HTR-8/SVneo (cell line): ENCODE measurements at regions not wholly inside any gene's neighbourhood (a gene's known extent, or its start where the extent isn't known, plus 50 kb on each side); places are given as distances from the start of the nearest gene placed in this dataset.

Experiments used
- DNase-seq: peaks from one replicate; pipeline ENCODE4 v3.0.0; 2011; ENCODE audit warnings: low spot score, mixed read lengths; ENCODE audit not compliant: insufficient read length
- FAIRE-seq: peaks from 2 replicates; lab custom pipeline; 2011; peaks lifted over from hg19 to GRCh38; lab: Jason Lieb, UNC

DNA sequence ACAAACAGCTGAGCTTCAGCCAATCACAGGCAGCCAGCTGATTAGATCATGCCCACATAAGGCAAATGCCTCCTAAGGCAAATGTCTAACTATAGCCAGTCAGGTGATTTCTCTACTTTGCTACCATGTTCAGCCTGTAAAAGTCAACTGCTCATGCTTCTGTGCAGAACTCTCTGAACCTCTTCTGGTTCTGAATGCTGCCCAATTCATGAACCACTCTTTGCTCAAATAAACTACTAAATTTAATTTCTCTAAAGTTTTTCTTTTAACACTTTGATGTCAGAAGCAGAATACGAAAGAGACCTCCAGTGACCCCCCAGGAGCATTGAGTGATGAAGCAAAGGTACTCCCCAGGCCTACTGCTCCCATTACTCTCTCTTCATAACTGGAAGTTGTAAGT, 240.7 kb upstream of the IPO5 start:
- DNase-seq (no peak), FAIRE-seq (no peak)

DNA sequence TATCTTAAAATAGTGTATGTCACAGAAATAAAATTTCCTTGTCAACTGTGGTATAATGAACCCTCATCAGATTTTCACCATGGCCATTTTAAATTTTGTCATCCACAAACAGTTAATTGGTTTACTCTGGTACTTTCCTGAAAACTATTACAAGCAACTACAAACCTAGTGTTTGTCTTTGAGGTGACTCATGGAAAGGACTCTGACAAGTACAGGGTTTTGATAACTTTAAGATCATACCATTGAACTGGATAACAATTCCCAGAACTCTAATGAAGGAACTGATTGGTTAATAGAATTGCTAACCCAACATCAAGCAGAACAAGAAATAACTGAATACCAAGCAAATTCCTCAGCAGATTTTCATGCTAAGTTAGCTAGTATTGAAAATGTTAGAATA, 237.7 kb upstream of the IPO5 start:
- DNase-seq (no peak), FAIRE-seq (no peak)

DNA sequence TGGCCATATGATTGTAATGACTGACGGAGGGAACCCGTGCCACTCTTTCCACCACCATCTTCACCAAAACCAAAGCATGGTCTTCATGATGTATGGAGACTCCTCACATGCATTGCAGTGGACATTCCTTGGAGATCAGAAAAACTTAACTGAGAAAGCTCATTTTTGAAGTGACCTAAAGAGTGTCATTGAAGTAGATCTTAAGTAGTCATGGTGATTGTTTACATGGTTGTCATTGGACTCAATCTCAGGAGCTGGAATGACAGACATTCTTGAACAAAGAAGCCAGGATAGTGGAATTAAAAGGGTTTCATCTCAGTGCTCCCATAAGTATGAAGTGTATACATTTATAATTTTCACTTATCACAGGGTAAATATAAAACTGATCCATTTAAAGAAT, 236.7 kb upstream of the IPO5 start:
- FAIRE-seq (no peak), DNase-seq (no peak)

DNA sequence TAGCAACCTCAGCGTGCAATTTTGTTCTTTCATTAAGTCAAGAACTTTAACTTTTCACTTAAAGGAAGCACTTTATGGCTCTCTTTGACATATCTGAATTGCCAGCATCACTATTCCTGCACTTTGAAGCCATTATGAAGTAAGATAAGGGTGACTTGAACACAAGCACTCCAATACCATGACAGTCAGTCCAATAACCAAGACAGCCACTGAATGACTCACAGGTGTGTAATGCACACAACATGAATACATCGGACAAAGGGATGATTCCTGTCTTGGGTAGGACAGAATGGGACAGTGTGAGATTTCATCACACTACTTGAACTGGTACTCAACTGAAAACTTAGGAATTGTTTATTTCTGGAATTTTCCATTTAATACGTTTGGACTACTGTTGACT, 233.7 kb upstream of the IPO5 start:
- FAIRE-seq (no peak), DNase-seq (no peak)

DNA sequence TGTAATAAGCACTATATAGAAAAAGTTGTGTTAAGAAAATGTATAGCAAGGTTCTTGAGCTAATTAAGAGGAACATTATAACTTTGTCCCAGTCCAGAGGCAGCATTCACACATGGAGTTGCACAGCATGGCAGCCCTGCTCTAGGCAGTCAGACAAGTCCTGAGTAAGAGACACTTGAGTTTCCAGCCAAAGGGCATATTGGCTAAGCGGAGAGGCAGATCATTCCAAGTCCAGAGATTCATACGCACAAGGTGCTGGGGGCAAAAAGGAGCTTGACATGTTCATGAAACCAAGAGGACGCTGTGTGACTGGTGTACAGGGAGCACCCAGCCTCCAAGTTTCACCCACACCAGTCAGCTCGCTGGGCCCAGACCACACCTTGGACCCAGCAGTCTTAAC, 232.6 kb upstream of the IPO5 start:
- FAIRE-seq (no peak), DNase-seq (no peak)

DNA sequence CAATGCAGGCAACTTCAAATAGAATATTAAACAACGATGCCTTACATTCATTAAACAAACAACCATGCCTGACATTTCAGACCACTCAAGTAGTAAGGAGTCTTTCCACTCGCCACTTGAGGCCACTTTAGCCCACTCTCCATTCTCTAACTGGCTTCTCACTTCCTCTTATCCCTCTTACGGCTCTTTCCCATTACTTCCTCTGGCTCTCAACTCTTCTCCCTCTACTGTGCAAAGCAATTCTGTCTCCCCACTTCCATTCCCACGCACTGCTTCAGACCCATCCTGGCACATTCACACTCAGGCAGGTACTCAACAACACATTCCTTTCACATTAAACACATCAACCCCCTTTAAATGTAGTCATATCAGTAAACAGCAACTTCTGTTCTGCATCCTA, 229.8 kb upstream of the IPO5 start:
- FAIRE-seq = no peak
- DNase-seq = no peak

DNA sequence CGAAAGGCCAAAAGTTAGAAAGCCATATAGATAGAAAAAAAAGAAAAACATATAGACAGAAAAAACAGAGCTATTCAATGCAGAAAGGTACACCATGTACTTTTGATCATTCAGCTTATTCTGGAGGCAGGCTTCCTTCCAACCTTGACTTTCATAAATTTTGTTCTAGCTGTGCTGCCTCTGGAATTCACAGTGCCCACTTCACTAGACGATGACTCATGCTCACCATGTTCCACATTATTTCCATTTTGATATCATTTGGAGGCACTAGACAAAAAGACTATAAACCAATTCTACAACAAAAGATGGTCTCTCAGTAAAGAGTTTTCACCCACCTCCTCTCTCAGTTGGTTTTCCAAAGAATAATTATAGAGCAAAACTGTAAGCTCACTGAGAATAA, 229.0 kb upstream of the IPO5 start:
- DNase-seq = no peak
- no peak for FAIRE-seq

DNA sequence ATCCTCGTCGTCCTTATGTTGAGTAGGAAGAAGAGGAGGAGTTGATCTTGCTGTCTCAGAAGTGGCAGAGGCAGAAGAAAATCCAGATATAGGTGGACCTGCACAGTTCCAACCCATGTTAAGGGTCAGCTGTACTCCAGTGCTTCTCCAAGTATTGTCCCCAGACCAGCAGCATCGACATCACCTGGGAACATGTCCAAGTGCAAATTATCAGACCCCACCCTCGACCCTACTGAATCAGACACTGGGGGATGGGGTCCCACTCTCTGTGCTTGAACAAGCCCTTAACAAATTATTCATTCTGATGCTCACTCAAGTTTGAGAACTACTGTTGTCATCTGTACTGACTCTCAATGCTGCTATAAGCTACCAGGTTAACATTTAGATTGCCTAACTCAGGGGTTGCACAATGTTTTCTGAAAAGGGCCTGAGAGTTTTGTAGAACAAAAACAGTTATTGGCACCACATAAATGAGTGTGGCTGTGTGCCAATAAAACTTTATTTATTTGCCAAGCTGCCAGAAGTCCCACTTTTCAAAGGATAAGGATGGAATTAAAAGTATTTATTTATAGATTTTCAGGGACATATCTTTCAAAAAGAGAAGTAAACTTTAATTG, 226.7 kb upstream of the IPO5 start:
- no peak for DNase-seq
- no peak for FAIRE-seq

DNA sequence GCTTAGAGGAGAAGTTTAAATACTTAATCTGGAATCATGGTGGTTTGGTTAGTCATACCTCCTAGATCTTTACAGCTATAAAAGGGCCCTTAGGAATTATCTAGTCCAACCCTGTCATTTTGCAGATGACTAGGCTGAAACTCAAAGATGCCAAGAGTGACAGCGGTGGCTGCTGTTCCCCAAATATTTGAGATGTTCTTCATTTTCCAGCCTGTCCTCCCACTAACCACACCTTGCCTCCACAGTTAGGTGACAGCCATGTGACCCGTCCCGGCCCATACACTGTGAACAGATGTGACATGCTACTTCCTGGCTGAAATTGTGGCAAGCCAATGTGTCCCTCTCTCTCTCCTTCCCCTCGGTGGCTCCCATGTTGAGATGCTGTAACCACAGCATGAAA, 225.5 kb upstream of the IPO5 start:
- FAIRE-seq = no peak
- no peak for DNase-seq

DNA sequence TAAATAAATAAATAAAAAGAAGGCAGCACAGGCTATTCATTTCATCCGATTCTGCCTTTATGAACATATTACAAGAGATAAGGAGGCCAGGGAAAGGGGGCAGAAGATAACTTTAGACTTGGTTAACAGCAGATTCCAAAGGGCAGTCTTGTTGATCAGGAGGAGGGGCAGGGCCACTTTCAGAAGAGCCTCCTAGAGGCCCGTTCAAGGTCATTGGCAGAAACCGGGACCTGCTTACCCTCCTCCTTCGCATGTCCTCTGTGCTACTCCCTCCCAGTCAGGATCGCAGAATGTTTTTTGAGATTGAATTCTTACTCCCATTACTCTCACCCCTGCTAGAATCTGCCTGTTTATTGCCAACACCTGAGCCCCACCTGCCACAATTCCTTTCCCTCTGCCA, 217.0 kb upstream of the IPO5 start:
- no peak for FAIRE-seq
- DNase-seq = no peak

DNA sequence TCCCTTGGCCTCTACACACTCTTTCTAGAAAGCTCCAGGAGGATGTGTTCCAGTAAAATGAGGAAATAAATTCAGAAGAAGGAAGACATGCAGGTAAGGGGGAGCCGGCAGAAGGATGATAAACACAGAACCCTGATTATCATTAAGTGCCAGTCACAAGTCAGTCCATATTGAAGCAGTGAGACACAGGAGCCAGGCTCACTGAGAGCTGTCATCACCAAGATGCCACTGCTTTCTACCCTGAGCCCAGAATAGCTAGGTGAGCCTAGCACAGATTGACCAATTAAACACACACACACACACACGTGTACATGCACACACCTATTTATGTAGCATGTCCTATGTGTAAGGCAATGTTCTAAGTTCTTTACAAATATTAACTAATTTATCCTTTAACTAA, 211.4 kb upstream of the IPO5 start:
- no peak for FAIRE-seq
- DNase-seq = no peak

DNA sequence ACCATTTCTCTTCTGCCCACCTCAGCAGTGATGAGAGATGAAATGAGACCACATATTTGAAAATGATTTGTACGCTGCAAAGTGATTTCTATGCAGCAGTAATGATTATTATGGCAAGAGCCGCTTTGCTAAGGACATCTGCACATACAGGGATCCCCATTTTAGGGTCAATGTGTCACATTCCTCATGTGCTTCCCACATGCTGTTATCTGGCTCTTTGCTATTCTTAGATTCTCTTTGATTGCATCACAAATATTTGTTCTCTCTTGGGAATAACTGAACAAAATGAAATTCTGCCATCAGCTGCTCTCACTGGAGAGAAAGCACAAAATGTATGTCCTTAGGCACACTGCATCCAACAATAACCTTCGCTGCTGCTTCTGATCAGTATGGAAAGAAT, 209.5 kb upstream of the IPO5 start:
- DNase-seq = no peak
- FAIRE-seq = no peak

DNA sequence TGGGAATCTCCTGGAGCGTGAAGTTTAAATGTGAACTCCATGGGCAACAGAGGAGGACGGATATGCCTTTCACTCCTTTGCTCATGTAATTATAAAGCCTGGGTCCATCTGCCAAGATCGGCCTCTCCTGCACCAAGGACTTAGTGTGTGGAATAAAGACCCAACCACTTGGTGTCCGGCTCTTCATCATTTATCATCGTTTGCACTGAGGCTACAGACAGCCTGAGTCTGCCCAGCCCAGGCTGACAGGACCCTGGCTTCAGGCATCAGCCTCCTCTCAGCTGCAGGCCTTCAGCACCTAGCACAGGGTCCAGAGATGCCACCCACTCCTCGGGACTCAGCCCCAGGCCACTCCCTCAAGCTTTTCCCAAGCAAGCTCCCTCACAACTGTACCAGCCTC, 206.8 kb upstream of the IPO5 start:
- FAIRE-seq = no peak

DNA sequence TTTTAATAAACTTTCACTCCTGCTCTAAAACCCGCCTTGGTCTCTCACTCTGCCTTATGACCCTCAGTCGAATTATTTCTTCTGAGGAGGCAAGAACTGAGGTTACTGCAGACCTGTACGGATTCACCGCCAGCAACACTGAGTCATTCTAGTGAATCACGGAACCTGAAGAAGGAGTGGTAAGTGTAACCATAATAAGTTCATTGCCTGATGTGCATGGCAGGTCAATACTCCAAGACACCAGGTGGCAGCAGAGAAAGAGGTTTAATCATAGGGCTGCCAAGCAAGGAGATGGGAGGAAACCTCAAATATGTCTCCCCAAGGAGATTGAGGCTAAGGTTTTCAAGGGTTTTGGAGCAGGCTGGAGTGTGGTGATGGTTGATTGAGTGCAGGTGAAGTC, 204.3 kb upstream of the IPO5 start:
- FAIRE-seq (no peak), DNase-seq (no peak)

More for the DNA sequence above, 206.8 kb upstream of the IPO5 start:
- DNase-seq = no peak

DNA sequence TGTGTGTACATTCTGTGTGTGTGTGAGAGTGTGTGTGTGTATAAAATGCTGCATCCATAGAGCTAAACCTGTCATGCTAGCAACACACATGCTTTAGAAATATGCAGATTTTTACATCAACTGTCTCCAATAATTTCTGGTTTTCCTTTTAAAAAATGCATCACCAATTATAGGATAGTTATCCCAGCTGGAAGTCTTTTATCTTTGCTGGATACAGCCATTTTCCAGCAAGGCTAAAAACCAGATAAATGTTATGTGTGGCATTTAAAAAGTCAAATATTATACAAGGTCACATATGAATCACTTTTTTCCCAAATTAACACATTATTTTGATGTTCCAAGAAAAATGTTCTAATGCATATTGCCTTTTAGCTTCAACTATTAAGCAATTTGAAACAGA, 202.0 kb upstream of the IPO5 start:
- DNase-seq (no peak), FAIRE-seq (no peak)

DNA sequence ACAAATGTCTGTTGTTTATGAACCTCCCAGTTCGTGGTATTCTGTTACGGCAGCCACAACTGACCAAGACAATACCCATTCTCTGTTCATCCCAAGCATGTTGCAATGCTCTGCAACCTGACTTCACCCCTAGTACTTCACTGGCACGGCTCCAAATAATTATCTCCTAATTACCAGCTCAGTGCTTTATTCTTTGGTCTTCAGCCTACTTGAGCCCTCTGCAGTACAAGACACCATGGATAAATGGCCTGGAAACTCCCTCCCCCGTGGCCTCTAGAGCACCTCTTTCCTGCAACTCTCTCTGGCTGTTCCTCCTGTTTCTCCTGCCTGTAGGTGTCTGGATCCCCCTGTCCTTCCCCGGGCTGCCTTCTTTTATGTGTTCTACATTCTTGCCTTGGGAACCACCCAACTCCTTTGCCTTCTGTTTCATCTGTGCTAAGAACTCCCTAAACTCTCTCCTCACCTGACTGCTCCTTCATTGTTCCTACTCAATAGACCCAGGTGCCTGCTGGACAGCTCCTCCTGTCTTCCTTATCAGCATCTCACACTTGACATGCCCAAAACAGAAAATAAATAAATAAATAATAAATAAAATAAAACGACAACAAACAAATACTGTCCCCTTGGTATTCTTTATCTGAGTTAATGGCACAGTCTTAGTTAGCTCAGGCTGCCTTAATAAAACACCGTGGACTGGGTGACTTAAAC, 200.4 kb upstream of the IPO5 start:
- FAIRE-seq = no peak
- DNase-seq = no peak

DNA sequence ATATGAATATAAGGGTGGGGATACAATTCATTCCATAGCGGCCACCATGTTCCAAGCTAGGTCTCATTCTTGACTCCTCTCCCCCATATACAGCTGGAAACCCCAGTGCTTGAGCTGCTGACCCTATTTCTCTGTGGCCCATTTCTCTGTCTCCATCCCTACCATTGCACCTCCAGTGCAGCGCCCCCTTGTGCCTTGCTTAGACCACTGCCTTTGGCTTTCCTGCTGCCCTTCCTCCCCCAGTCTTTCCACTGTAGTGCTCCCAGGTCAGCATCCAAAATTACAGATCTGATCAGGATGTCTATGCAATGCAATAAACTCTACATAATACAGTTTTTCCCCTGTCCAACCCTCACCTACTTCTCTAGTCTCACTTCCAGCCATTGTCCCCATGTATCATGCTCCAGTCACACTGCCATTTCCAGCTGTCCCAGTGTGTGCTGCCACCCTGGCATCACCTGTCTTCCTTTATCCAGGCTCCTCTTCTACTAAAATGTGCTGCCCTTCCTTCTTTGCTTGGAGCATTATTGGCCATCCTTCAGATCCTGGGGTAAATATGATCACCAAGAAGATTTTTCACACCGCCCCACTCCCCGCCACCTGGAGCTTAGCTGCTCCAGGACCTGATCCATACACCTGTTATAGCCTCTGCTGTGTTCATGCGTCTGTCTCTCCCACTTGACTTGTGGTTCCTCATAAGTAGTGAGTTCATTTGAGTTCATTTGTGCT, 199.4 kb upstream of the IPO5 start:
- no peak for FAIRE-seq

DNA sequence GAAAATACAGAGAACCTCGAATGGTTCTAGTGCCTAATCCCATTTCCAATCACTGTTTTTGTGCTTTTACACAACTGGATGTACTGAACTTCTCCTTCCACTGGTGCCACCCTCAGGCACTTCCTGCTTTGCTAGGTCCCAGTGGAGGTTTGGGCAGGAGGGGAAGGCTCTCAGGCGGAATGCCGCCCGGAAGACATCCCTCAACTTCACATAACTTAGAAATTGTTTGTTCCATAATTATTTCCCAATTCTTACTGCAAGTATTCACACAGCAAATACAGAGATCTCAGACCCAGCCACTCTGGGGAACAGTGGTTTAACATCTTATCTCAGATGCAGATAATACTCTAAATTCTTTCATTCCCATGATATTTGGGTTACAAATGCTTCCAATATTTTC, 195.7 kb upstream of the IPO5 start:
- FAIRE-seq = no peak
- DNase-seq = no peak

More for the DNA sequence above, 199.4 kb upstream of the IPO5 start:
- no peak for DNase-seq

DNA sequence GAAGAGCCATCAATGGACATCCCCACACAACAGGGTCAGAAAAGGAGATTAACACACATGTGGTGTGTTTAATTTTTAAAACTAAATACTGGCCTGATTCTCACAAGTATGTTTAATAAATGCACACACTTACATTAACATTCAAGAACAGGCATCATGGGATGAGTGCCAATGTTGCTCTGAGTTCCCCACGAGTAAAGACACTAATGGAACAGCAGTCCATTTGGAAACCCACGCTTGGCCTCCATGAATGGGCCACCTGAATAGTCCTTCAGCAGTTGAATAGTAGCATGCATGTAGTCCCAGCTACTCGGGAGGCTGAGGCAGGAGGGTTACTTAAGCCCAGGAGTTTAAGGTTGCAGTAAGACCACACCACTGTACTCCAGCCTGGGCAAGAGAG, 195.2 kb upstream of the IPO5 start:
- FAIRE-seq (no peak), DNase-seq (no peak)

DNA sequence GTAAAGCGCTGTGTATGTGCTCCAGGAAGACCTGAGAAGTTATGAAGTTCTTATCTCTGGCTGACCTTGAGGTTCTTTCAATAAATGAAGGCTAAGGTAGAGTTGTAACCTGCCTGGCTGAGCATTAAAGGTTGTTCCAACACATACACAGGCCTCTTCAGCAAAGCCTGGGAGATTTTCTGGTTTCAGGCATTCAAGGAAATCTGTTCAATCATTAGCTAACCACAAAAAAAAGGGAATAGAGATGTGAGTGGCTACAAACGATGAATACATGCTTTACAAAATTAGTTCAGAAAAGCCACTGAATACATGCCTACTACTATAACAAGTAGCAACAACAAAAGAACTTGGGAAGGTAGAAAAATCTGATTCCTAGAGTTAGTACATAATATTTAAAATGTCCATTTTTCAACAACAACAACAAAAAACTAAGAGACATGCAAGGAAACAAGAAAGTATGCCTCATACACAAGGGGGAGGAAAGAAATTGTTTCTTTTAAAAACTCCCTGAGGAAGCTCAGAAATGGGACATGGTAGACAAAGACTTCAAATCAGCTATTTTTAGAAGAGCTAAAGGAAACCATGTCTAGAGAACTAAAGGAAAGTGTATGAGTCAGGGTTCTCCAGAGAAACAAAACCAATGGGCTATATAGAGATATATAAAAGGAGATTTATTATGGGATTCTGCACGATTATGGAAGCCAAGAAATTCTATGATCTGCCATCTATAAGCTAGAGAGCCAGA, 191.5 kb upstream of the IPO5 start:
- FAIRE-seq (no peak), DNase-seq (no peak)

DNA sequence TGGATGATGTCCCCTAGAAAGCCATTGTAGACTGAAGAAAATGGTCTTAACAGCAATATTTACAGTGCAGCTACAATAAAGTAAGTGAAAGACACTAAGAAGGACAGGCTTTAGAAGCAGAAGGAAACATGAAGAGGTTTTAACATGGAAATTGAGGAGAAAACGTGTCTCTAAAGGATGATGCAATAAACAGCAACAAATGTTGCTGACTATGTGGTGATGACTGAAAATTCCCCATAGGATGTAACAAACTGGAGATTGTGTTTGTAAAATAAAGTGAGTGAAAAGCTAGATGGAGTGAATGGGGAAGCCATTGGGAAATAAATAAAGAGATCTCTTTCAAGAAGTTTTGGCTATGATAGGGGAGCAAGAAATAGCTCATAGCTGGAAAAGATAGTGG, 186.7 kb upstream of the IPO5 start:
- no peak for DNase-seq
- FAIRE-seq = no peak
